Fibroblast of skin of right biceps (primary cell): ENCODE measurements at regions not wholly inside any gene's neighbourhood (a gene's known extent, or its start where the extent isn't known, plus 50 kb on each side); places are given as distances from the start of the nearest gene placed in this dataset.

ENCODE experiments used
- DNase-seq: peaks from one replicate; pipeline ENCODE4 v3.0.0-alpha.2; 2013

GRCh38 chr20:40486297-40486696 is 202.7 kb downstream of the MAFB start:
- DNase-seq: no peak

DNA sequence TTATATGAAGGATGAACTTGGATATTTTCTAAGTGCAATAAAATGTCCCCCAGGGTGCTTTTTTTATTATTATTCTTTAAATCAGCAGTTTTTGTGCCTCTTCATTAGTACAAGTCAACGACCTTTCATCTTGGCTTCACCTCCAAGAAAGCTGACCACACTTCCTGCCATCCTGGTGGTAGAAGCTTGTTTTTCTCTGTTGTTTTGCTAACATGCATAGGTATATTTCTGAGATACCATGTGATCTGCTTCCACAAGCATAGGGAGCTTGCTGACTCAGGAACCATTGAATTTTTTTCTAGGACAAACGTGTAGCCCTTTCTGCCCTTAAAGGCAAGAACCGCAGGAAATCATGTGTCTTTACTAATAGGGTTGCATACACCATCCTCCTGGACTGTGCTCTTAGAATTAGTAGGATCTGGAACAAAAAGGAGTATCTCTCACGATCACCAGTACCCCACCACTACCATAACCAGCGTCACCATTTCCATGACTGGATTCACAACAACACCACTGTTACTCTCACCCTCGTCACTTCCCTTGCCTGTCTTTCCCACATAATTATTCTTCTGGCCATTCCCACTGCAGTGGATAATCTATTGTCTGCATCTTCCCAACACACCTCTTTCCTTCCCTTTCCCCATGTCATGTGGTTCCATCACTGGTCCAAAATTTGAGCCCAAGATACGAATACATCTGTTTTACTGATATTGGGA is 207.1 kb downstream of the MAFB start:
- DNase-seq: no peak

DNA sequence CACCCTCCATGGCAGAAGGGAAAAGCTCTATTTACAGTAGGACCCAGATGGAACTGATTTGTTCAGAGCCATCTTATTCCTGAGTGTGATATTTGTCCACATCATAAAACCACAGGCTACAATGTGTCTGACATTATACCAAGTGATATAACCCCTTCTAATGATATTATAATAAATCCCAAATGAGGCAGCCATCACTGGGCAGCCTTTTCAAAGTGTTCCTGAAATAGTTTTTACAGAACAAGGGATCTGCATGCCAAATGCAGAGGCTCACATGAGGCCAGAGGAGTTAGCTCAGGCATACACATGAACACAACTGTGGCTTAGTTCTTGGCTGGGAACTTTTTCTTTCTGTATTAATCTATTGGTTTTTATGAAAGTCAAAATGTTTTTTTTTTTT is 207.7 kb downstream of the MAFB start:
- peak; percentile 38 for DNase-seq

- DNase-seq: no peak
Observed at GRCh38 chr20:40477805-40478204, 211.2 kb downstream of the MAFB start.

DNA sequence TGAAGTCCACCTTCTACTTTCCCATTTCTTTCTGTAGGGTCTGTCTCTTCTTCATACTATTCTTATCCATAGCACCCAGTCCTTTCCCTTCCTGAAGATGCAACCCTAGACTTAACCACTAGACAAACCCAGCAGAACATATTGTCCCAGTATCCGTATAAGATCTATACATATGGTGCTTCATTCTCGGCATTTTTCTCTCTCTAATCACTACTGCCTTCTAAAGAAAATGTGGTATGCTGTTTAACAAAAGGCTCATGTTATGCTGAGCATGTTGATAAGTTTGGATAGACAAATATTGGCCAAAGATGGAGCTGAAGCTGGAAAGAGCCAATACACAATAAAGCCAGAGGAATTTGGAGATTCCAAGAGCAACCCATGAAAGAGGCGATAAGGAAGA is 212.6 kb downstream of the MAFB start:
- peak; percentile 38 for DNase-seq

- no peak for DNase-seq
Observed at GRCh38 chr20:40472905-40473304, 216.1 kb downstream of the MAFB start.

- DNase-seq: peak; percentile 13
Observed at GRCh38 chr20:40471261-40471629, 217.8 kb downstream of the MAFB start.

DNA sequence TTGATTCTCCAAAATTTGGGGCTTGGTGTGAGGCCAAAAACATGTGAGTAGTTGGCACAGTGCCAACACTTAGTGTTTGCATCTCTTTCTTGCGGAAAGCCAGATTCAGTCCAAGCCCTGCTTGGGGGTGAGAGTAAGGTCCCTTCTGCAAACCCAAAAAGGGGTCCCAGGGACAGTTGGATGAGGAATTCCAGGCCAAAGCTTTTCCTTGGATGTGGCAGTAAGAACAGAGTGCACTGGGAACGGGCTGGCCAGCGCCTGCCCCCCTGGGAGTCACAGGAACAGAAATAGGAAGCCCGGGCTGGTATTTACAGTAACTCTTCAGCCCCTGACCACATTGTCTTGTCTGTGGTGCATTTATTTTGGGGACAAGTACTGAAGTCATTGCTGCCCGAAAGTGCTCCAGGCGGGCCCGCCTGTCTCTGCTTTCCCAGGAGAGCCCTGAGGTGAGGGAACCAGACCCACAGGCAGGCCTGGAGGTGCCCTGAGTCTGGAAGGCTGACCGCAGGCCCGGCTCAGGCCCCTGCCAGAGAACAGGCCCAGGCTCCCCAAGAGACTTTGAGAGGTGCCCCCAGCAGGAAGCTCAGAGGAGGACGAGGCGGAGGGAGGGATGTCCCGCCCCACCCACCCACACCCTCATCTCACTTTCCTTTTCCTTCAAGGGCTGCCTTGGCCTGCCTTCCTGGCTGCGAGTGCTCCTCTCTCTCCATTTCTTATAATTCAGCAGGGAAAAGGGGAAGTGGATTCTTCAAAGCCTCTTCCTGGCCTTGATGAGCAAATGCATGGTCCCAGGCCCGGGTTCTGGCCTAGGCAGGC is 218.4 kb downstream of the MAFB start:
- DNase-seq: no peak

- no peak for DNase-seq
Observed at GRCh38 chr20:40468759-40469158, 220.3 kb downstream of the MAFB start.

DNA sequence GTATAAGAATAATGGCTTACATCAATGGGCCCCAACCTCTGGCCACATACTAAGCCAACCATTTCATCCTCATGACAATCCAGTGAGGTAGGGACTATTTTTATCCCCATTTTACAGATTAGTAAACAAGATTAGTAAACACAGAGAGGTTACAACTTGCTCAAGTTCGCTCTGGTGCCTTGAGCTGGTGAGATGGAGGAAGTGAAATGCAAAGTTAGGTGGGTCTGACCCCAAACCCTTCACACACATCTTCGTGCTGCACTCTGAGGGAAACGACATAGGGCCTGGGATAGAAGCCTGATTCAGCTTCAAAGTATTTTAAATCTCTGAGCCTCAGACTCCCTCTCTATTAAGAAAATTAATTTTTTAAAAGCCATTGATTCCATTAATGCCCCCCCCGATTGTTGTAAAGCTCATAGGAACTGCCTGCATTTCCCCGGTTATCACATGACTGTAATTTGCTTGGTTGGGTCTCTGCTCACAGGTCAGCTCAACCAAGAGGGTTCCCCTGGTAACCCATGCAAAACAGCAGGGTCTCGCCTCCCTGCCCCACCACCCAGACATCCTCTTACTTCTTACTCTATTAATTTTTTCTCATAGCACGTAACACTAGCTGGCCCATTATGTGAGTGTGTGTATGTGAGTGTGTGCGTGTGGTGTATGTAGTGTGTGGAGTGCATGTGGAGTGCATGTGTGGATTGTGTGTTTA is 221.2 kb downstream of the MAFB start:
- DNase-seq: no peak

DNA sequence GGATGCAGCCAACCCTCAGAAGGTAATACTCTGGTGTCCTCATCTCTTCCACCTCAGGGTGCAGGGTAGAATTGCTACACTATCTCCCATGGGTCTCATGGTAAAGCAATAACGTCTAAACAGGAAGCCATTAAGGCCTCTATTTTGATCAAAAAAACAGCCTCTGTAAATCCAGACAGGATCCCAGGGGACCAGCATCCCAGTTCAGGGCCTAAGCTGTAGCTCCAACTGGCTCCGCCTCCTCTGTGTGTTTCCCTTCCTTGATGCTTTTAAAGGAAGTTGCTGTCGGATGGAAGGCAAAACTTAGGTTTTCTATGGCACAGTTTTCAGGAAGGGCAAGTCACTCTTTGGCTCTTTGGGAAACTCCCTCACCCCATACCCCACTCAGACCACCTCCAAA is 222.0 kb downstream of the MAFB start:
- DNase-seq: no peak

GRCh38 chr20:40464731-40465208 is 224.3 kb downstream of the MAFB start:
- DNase-seq: no peak

DNA sequence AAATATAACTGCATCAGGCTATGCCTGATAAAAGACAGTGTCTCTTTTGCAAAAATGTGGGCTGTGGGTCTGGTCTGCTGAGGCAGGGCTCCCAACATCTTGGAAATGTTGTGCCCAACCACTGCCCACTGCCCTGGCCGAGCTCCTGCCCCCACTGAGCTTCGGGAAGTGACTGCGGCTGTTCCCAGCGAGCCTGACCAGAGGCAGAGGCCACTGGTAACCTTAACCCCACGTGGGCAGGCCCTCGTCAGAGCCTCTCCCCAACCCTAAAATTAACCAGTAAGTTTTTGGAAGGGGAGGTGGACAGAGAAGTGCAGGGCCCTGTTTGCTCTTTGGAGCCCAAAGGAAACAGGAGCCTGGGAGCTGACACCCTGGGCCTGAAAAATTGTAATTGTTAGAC is 225.9 kb downstream of the MAFB start:
- no peak for DNase-seq

DNA sequence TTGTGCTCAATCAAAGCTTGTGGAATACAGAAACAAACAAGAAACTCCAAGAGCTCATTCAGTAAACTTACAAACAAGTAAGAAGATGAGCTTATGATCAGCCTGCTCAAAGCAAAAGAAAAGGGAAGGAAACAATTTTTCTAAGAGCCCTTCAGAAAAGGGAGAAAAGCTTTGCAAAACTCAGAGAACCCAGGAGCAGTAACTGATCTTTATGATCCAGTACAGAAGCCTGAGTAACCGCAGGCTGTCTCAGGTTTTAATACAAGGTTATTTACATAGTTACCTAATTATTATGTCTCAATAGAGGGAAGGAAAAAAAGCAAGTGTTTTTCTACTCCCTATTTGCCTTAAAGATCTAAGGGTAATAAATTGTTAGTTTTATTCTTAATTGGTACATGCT is 226.5 kb downstream of the MAFB start:
- DNase-seq: no peak

- no peak for DNase-seq
Observed at GRCh38 chr20:40459299-40459698, 229.7 kb downstream of the MAFB start.

GRCh38 chr20:40457404-40457803 is 231.6 kb downstream of the MAFB start:
- no peak for DNase-seq

DNA sequence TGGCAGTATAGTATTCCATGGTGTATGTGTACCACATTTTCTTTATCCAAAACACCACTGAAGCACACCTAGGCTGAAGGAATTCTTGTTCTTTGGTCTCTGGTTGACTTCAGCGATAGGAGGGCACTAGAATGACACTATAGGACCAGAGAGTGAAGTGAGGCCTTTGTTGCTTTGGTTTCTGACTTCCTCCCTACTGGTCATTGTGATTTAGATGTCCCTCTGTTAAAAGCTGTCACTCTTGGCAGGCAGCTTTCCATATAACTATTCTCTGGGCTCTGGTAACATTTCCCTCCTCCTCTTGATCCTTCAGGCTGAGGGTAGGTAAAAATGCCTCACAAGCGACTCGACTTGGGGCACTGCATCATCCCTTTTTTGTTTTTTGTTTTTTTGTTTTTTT is 236.3 kb downstream of the MAFB start:
- DNase-seq: no peak

GRCh38 chr20:40451552-40451951 is 237.5 kb downstream of the MAFB start:
- no peak for DNase-seq

- DNase-seq: no peak
Observed at GRCh38 chr20:40449974-40450616, 238.9 kb downstream of the MAFB start.

- no peak for DNase-seq
Observed at GRCh38 chr20:40449144-40449690, 239.8 kb downstream of the MAFB start.

DNA sequence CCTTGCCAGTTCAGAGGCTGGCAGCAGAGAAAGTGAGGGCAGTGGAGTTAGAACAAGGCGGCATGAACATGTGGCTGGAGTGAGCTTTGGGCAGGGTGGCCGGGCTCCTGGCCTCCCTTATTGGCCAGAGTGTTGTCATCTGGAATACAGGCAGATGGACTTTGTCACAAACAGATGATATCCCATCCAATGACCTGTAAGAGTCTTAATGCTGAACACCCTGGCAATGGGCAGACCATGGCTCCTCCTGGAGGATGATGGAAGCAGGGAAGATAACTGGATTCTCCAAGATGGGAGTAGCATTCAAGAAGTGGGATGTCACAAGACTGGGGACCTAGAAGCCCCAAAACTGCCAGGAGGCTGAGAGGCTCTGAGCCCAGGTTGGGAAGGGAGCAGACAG is 242.1 kb downstream of the MAFB start:
- no peak for DNase-seq

DNA sequence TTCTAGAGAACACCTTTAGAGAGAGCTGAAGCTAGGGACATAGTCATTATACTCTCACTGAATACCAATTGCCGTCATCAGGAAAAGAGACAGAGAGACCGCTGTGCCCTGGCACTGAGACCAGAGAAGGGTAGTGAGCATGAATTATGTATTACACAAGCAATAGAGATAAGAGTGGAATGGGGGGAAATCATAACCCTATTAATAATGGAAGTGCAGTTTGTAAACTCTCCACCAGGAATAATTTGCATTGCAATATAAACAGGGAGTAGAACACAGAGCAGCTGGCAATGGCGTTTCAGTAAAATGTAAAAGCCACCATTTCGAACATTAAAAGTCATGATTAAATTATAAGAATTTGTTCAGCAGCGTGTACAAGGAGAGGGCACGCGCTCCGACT is 244.5 kb downstream of the MAFB start:
- no peak for DNase-seq

DNA sequence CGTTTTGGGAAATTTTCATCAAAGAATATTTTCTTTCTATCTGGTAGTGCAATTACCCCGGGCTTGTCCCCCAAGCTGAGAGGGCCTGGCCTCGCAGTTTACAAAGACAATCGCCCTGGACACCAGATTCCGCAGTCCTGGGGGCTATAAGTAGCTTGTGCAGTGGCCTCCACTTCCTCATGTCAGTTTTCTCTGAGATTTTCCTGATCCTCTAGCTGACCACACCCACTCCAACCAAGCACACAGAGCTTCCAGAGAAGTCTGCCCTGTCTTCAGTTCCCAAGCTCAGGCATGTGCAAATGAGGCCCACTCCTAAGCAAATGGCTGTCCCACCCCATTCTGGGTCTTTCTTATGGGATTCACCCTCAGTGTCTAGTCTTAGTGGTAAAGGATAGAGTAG is 245.3 kb downstream of the MAFB start:
- no peak for DNase-seq
